Heart left ventricle (tissue), 13 donors: ENCODE measurements at regions not wholly inside any gene's neighbourhood (a gene's known extent, or its start where the extent isn't known, plus 50 kb on each side); places are given as distances from the start of the nearest gene placed in this dataset.
"Not testable (repeated sequence)": the region's sequence is repeated elsewhere in the genome, so short reads cannot be mapped to it uniquely, and the experiment has no call there.

ENCODE experiments used
- CTCF ChIP-seq, 12 donors: fragments of 200-600 bp; sonication (generic) in 4 of 12; IDR thresholded peaks; one replicate each; pipeline versions ENCODE4 v1.5.0 to v1.8.0; 2018 to 2022; ENCODE audit warnings: antibody characterized with exemption in 12 of 12, mild to moderate bottlenecking in 5 of 12
- POLR2A ChIP-seq, 2 donors: fragments of 450-650 bp; IDR thresholded peaks; one replicate each; pipeline ENCODE4 v1.6.1; 2017; ENCODE audit warnings: antibody characterized with exemption in 2 of 2, mild to moderate bottlenecking in 2 of 2, moderate library complexity in 2 of 2
- donor health status: ischemic (EF 13 %, LVEDD 7.1; RV severe dilation, severe dysfunction).
- donor health status: DM: no; HTN: yes; CAD: no.
- donor health status: DM: no; HTN: no; CAD: no.
- donor health status: ischemic (EF 25% LVEDD 6.9; RV normal size, moderate dysfunction).
- donor health status: ischemic (EF 25% LVEDD 5.7; RV mildly dilated, moderate dysfunction).
- donor health status: ischemic (EF 35%, LVEDD 5.7; RV mildly dilated, moderate dysfunction).
- donor health status: nonischemic (EF 11% LVEDD 7.7; RV severe dilation, severe dysfunction).
- donor health status: DM: yes; HTN: yes; CAD: no.
- donor health status: PGD.
- donor health status: ischemic (EF 29% LVEDD 5.4; RV normal size, mild dysfunction).
- donor health status: nonischemic (EF 23%, LVEDD 6.1; RV moderate dilation, normal function).

- not testable (repeated sequence) for TF ChIP-seq CTCF, POLR2A (IDR thresholded peaks at IDR 0.05)
Measured at GRCh38 chr2:87622720-87623119, 125.2 kb upstream of the PLGLB2 start.
